Fibroblast of villous mesenchyme (primary cell): ENCODE measurements at regions not wholly inside any gene's neighbourhood (a gene's known extent, or its start where the extent isn't known, plus 50 kb on each side); places are given as distances from the start of the nearest gene placed in this dataset.

ENCODE experiments used
- DNase-seq: peaks from one replicate; pipeline ENCODE4 v3.0.0-alpha.2; 2010; ENCODE audit warnings: low read depth
- H3K4me3 ChIP-seq: 2 replicates; pipeline ENCODE4 v1.5.1; 2011; ENCODE audit warnings: low read depth, mild to moderate bottlenecking, low read length
- CTCF ChIP-seq: IDR thresholded peaks from 2 replicates; pipeline ENCODE4 v1.5.1; 2012; ENCODE audit warnings: low read depth, mild to moderate bottlenecking, low read length; ENCODE audit not compliant: insufficient read depth

- no peak overlapping the region for H3K4me3 ChIP-seq
- TF ChIP-seq CTCF: no peak
- no peak for DNase-seq
Measured at GRCh38 chrX:82675104-82675503, 833.0 kb upstream of the POU3F4 start.

GRCh38 chrX:82676386-82676785, 831.7 kb upstream of the POU3F4 start:
- TF ChIP-seq CTCF: no peak
- H3K4me3 ChIP-seq: no peak overlapping the region
- DNase-seq: no peak

GRCh38 chrX:82677286-82677685, 830.8 kb upstream of the POU3F4 start:
- peak; percentile 56 for DNase-seq
- H3K4me3 ChIP-seq: no peak overlapping the region
- TF ChIP-seq CTCF: no peak

GRCh38 chrX:82692991-82693390, 815.1 kb upstream of the POU3F4 start:
- no peak for TF ChIP-seq CTCF
- no peak for DNase-seq
- no peak overlapping the region for H3K4me3 ChIP-seq

- H3K4me3 ChIP-seq: no peak overlapping the region
- no peak for TF ChIP-seq CTCF
- no peak for DNase-seq
Measured at GRCh38 chrX:82695066-82695465, 813.0 kb upstream of the POU3F4 start.

- DNase-seq: peak; percentile 22
- H3K4me3 ChIP-seq: no peak overlapping the region
- TF ChIP-seq CTCF: no peak
Measured at GRCh38 chrX:82703551-82703950, 804.5 kb upstream of the POU3F4 start.

GRCh38 chrX:82711457-82711856, 796.6 kb upstream of the POU3F4 start:
- no peak for DNase-seq
- no peak for TF ChIP-seq CTCF
- H3K4me3 ChIP-seq: no peak overlapping the region
